ENCODE measurements at regions not wholly inside any gene's neighbourhood (a gene's known extent, or its start where the extent isn't known, plus 50 kb on each side); places are given as distances from the start of the nearest gene placed in this dataset.

DNA sequence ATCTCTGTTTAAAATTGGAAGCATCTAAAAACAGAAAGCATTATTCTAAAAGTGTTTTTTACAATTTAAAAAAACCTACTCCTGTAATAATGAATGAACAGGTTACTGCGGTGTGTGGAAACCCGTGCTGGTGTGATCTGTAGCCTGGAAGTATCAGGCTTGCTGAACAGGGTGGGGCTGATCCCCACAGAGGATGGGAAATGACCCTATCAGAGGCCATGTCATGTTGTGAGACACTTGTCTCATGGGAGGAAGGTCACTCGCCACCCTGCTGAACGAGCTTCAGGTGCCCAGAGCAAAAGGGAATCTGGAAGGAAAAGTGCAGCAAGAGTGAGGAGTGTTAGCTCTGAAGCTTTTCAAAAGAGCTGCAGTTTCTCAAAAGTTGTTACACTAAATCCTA is 320.7 kb downstream of the RRAGC start:
- no peak for TF ChIP-seq ZFX (IDR thresholded peaks at IDR 0.05)
- TF ChIP-seq, protein P1, sequence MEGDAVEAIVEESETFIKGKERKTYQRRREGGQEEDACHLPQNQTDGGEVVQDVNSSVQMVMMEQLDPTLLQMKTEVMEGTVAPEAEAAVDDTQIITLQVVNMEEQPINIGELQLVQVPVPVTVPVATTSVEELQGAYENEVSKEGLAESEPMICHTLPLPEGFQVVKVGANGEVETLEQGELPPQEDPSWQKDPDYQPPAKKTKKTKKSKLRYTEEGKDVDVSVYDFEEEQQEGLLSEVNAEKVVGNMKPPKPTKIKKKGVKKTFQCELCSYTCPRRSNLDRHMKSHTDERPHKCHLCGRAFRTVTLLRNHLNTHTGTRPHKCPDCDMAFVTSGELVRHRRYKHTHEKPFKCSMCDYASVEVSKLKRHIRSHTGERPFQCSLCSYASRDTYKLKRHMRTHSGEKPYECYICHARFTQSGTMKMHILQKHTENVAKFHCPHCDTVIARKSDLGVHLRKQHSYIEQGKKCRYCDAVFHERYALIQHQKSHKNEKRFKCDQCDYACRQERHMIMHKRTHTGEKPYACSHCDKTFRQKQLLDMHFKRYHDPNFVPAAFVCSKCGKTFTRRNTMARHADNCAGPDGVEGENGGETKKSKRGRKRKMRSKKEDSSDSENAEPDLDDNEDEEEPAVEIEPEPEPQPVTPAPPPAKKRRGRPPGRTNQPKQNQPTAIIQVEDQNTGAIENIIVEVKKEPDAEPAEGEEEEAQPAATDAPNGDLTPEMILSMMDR (conservative IDR thresholded peaks at IDR 0.05) = no peak
- H3K27ac ChIP-seq = no peak overlapping the region

DNA sequence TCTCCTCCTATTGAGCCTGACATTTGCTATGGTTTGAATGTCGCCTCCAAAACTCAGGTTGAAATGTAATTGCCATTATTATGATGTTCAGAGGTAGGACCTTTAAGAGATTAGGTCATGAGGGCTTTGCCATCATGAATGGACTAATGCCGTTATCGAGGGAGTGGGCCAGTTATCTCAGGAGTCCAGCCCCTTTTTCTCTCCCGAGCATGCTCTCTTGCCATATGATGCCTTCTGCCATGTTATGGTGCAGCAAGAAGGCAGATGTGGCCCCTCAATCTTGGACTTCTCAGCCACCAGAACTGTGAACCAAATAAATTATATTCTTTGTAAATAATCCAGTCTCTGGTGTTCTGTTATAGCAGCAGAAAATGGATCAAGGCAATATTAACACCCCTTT is 323.5 kb downstream of the RRAGC start:
- TF ChIP-seq, protein P1 (conservative IDR thresholded peaks at IDR 0.05) = no peak
- no peak for TF ChIP-seq ZFX (IDR thresholded peaks at IDR 0.05)
- no peak overlapping the region for H3K27ac ChIP-seq

DNA sequence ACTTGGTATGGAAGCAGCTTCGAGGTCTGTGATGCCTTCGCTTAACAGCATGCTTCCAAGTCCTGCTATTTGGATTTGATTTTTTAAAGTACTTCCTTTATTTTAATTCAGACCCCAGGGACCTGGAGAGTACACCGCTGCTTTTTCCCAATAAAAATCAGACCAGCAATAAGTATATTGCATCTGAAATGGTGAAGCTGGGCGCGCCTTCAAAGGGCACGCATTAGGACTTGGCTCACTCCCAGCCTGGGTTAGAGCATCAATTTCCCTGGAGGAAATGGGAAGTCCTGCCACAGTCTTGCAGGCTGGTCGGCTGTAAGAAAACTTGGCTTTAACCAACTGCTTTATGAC is 325.1 kb downstream of the RRAGC start:
- no peak for TF ChIP-seq ZFX (IDR thresholded peaks at IDR 0.05)
- TF ChIP-seq, protein P1 (conservative IDR thresholded peaks at IDR 0.05) = no peak
- H3K27ac ChIP-seq = no peak overlapping the region

DNA sequence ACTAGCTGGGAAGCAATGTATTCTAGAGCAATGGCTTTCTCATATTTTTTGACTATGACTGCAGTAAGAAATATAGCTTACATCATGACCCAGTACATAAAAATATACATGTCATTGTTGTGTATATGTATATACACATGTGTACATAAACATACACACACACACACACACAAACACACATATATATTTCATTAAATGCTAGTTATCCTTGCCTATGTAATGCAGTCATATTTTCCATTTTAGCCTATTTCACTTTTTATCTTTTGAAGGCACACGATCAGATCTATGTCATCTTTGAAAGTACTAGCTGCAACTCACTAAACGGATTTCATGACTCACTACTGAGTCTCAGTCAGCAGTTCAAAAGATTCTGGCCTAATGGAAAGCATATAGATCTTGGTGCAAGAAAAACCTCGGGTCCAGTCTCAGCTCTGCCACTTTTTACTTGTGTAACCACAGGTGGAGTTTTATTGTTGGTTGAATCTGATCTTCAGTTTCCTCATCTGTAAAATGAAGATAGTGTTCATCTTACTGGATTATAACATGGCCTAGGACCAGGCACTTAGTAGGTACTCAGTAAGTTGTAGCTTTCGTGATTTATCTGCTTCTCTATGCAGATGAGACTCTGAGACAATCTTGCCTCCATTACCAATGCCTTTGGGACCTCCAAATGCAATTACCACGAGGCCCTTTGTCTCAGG is 325.6 kb downstream of the RRAGC start:
- H3K27ac ChIP-seq = no peak overlapping the region
- no peak for TF ChIP-seq ZFX (IDR thresholded peaks at IDR 0.05)
- TF ChIP-seq, protein P1 (conservative IDR thresholded peaks at IDR 0.05) = no peak

DNA sequence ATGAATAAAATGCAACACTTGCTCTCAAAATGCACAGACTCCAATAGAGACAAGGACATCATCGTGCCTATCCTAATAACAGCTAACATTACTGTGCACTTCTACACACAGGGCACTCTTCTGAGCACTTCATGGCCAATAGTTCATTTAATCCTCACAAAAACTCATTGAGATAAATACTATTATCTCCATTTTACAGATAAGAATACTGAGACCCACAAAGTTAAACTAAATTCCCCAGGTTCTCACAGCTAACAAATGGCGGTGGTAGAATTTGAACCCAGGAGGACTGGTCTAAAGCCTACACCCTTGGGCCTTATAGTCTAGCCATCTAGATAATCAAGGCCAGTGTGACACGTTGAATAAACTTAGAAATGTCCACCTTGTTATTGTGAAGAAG is 328.6 kb downstream of the RRAGC start:
- H3K27ac ChIP-seq = no peak overlapping the region
- no peak for TF ChIP-seq ZFX (IDR thresholded peaks at IDR 0.05)
- TF ChIP-seq, protein P1 (conservative IDR thresholded peaks at IDR 0.05) = no peak

DNA sequence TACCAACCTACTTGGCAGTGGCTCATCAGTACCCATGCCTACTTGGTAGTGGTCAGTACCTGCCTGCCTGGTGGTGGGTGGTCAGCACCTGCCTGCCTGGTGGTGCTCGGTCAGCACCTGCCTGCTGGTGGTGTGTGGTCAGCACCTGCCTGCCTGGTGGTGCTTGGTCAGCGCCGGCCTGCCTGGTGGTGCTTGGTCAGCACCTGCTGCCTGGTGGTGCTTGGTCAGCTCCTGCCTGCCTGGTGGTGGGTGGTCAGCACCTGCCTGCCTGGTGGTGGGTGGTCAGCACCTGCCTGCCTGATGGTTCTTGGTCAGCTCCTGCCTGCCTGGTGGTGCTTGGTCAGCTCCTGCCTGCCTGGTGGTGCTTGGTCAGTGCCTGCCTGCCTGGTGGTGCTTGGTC is 329.6 kb downstream of the RRAGC start:
- TF ChIP-seq, protein P1 (conservative IDR thresholded peaks at IDR 0.05) = no peak
- no peak for TF ChIP-seq ZFX (IDR thresholded peaks at IDR 0.05)
- H3K27ac ChIP-seq = no peak overlapping the region

DNA sequence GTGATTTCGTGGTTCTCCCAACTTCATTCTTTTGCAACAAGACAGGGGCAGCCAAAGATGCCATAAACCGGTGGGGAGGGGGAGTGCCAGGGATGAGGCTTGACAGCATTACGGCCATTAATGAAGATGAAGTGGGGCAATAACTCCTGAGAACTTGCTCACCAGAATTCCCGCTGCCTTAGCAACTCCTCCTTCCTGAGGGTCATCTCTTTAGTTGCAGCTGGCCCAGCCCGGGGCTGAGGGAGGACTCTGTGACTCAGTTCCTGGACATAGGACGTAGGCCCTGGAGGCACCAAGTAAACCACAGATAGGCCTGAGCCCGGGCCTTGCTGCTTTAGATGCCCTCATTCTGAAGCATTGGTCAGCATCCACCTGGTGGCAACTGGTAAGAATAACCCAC is 330.2 kb downstream of the RRAGC start:
- no peak for TF ChIP-seq ZFX (IDR thresholded peaks at IDR 0.05)
- TF ChIP-seq, protein P1 (conservative IDR thresholded peaks at IDR 0.05) = no peak
- no peak overlapping the region for H3K27ac ChIP-seq
